Ishikawa (cell line): ENCODE measurements at regions not wholly inside any gene's neighbourhood (a gene's known extent, or its start where the extent isn't known, plus 50 kb on each side); places are given as distances from the start of the nearest gene placed in this dataset.

Source experiments
- EP300 ChIP-seq: IDR thresholded peaks from 2 replicates; pipeline ENCODE4 v1.6.1; 2012; ENCODE audit warnings: borderline replicate concordance
- TAF1 ChIP-seq: IDR thresholded peaks from 2 replicates; pipeline ENCODE4 v1.6.1; 2012; ENCODE audit warnings: low read depth, mild to moderate bottlenecking
- TF ChIP-seq, protein P1 (sequence below): IDR thresholded peaks from 2 replicates; pipeline ENCODE4 v1.6.1; 2012
- TF ChIP-seq, protein P2 (sequence below): IDR thresholded peaks from 2 replicates; pipeline ENCODE4 v1.6.1; 2012; ENCODE audit warnings: low read depth, mild to moderate bottlenecking

DNA sequence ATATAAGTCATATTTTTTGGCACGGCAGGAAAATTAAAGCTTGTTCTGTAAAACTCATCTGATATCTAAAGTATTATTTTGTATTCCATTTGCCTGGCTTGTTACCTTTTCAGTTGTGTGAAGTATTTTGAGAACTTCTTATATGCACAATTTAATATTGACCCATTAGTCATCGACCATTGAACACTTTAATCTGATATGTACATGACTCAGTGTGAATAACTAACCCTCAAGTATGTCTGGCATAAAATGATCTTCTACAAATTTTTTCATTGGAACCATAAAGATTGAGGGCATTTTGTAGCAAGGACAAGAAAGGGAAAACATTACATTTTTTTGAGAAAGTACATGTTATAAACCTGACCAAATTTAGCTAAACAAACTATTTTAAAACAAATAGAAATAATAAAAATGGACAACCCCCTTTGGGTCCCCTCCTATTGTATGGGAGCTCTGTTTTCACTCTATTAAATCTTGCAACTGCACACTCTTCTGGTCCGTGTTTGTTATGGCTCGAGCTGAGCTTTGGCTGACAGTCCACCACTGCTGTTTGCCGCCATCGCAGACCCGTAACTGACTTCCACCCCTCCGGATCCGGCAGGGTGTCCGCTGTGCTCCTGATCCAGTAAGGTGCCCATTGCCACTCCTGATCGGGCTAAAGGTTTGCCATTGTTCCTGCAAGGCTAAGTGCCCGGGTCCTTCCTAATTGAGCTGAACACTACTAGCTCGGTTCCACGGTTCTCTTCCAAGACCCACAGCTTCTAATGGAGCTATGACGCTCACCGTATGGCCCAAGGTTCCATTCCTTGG lies 118.8 kb downstream of the SLC6A15 start:
- TF ChIP-seq, protein P1, sequence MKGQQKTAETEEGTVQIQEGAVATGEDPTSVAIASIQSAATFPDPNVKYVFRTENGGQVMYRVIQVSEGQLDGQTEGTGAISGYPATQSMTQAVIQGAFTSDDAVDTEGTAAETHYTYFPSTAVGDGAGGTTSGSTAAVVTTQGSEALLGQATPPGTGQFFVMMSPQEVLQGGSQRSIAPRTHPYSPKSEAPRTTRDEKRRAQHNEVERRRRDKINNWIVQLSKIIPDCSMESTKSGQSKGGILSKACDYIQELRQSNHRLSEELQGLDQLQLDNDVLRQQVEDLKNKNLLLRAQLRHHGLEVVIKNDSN, result no peak
- TF ChIP-seq TAF1 (no peak), EP300 (no peak)
- TF ChIP-seq, protein P2, sequence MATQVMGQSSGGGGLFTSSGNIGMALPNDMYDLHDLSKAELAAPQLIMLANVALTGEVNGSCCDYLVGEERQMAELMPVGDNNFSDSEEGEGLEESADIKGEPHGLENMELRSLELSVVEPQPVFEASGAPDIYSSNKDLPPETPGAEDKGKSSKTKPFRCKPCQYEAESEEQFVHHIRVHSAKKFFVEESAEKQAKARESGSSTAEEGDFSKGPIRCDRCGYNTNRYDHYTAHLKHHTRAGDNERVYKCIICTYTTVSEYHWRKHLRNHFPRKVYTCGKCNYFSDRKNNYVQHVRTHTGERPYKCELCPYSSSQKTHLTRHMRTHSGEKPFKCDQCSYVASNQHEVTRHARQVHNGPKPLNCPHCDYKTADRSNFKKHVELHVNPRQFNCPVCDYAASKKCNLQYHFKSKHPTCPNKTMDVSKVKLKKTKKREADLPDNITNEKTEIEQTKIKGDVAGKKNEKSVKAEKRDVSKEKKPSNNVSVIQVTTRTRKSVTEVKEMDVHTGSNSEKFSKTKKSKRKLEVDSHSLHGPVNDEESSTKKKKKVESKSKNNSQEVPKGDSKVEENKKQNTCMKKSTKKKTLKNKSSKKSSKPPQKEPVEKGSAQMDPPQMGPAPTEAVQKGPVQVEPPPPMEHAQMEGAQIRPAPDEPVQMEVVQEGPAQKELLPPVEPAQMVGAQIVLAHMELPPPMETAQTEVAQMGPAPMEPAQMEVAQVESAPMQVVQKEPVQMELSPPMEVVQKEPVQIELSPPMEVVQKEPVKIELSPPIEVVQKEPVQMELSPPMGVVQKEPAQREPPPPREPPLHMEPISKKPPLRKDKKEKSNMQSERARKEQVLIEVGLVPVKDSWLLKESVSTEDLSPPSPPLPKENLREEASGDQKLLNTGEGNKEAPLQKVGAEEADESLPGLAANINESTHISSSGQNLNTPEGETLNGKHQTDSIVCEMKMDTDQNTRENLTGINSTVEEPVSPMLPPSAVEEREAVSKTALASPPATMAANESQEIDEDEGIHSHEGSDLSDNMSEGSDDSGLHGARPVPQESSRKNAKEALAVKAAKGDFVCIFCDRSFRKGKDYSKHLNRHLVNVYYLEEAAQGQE, result no peak
